Fibroblast of villous mesenchyme (primary cell): ENCODE measurements at regions not wholly inside any gene's neighbourhood (a gene's known extent, or its start where the extent isn't known, plus 50 kb on each side); places are given as distances from the start of the nearest gene placed in this dataset.

ENCODE experiments used
- DNase-seq: peaks from one replicate; pipeline ENCODE4 v3.0.0-alpha.2; 2010; ENCODE audit warnings: low read depth
- H3K4me3 ChIP-seq: 2 replicates; pipeline ENCODE4 v1.5.1; 2011; ENCODE audit warnings: low read depth, mild to moderate bottlenecking, low read length
- TF ChIP-seq, protein P1 (sequence below): IDR thresholded peaks from 2 replicates; pipeline ENCODE4 v1.5.1; 2012; ENCODE audit warnings: low read depth, mild to moderate bottlenecking, low read length; ENCODE audit not compliant: insufficient read depth

GRCh38 chr3:193890016-193890897 lies 245.7 kb upstream of the HES1 start:
- DNase-seq: no peak
- H3K4me3 ChIP-seq: no peak overlapping the region
- TF ChIP-seq, protein P1, sequence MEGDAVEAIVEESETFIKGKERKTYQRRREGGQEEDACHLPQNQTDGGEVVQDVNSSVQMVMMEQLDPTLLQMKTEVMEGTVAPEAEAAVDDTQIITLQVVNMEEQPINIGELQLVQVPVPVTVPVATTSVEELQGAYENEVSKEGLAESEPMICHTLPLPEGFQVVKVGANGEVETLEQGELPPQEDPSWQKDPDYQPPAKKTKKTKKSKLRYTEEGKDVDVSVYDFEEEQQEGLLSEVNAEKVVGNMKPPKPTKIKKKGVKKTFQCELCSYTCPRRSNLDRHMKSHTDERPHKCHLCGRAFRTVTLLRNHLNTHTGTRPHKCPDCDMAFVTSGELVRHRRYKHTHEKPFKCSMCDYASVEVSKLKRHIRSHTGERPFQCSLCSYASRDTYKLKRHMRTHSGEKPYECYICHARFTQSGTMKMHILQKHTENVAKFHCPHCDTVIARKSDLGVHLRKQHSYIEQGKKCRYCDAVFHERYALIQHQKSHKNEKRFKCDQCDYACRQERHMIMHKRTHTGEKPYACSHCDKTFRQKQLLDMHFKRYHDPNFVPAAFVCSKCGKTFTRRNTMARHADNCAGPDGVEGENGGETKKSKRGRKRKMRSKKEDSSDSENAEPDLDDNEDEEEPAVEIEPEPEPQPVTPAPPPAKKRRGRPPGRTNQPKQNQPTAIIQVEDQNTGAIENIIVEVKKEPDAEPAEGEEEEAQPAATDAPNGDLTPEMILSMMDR: no peak

GRCh38 chr3:193894121-193894863 lies 241.7 kb upstream of the HES1 start:
- no peak overlapping the region for H3K4me3 ChIP-seq
- DNase-seq: no peak
- TF ChIP-seq, protein P1: no peak

- TF ChIP-seq, protein P1: no peak
- H3K4me3 ChIP-seq: no peak overlapping the region
- DNase-seq: no peak
Observed at GRCh38 chr3:193895409-193895808, 240.5 kb upstream of the HES1 start.

DNA sequence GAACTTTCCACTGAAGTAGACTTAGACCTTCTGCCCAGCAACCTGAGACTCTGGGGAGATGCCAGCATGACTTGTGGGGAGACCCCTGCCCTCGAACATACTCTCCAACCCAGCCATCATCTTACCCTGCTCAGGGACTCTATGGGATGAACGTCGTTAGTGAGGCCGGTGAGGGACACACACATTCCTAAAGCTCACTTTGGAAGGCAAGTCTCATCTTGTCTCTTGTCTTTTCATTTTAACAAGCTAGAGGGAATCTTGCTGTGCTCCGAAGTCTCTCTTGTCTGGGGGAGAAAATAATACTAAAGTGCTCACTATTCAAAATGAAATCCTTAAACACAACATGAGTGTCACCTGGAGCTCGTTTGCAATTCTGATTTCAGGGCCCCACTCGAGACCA lies 239.5 kb upstream of the HES1 start:
- TF ChIP-seq, protein P1: no peak
- DNase-seq: no peak
- no peak overlapping the region for H3K4me3 ChIP-seq

- H3K4me3 ChIP-seq: no peak overlapping the region
- peak; percentile 22 for DNase-seq
- TF ChIP-seq, protein P1: no peak
Observed at GRCh38 chr3:193897288-193897687, 238.7 kb upstream of the HES1 start.

- no peak for DNase-seq
- H3K4me3 ChIP-seq: no peak overlapping the region
- TF ChIP-seq, protein P1: no peak
Observed at GRCh38 chr3:193897731-193898180, 238.2 kb upstream of the HES1 start.
